Mesendoderm (in vitro differentiated cells): ENCODE measurements at regions not wholly inside any gene's neighbourhood (a gene's known extent, or its start where the extent isn't known, plus 50 kb on each side); places are given as distances from the start of the nearest gene placed in this dataset.
A peak's percentile ranks its signal among the peaks of the same experiment; 100 is the strongest.
"Not testable (repeated sequence)": the region's sequence is repeated elsewhere in the genome, so short reads cannot be mapped to it uniquely, and the experiment has no call there.

Source experiments
- DNase-seq: peaks from one replicate; pipeline ENCODE4 v3.0.0; 2013
- H2AK5ac ChIP-seq: 2 replicates; pipeline ENCODE4 v1.6.1; 2013; ENCODE audit warnings: low read length, inconsistent platforms
- H2BK120ac ChIP-seq: 2 replicates; pipeline ENCODE4 v1.6.1; 2013; ENCODE audit warnings: low read depth, mild to moderate bottlenecking, low read length, moderate library complexity, mixed read lengths
- H2BK15ac ChIP-seq: replicated peaks from 2 replicates; pipeline ENCODE4 v1.6.1; 2013; ENCODE audit warnings: low read depth, mild to moderate bottlenecking, moderate library complexity
- H2BK5ac ChIP-seq: 2 replicates; pipeline ENCODE4 v1.6.1; 2013; ENCODE audit warnings: low read length, inconsistent platforms
- H3K18ac ChIP-seq: 2 replicates; pipeline ENCODE4 v1.6.1; 2013; ENCODE audit warnings: mild to moderate bottlenecking, low read length, mixed read lengths
- H3K23ac ChIP-seq: one replicate; pipeline ENCODE4 v1.6.1; 2013; ENCODE audit warnings: low read length
- H3K27ac ChIP-seq: 2 replicates; pipeline ENCODE4 v1.5.1; 2013; ENCODE audit warnings: low read depth, mild to moderate bottlenecking, inconsistent platforms, low read length, moderate library complexity
- H3K27me3 ChIP-seq: 2 replicates; pipeline ENCODE4 v1.6.1; 2013; ENCODE audit warnings: low read length, control low read depth, mild to moderate bottlenecking, inconsistent platforms; ENCODE audit not compliant: insufficient read depth, poor library complexity
- H3K36me3 ChIP-seq: 2 replicates; pipeline ENCODE4 v1.6.1; 2013; ENCODE audit warnings: low read length, inconsistent platforms; ENCODE audit not compliant: control insufficient read depth, insufficient read depth
- H3K4ac ChIP-seq: one replicate; pipeline ENCODE4 v1.6.1; 2013; ENCODE audit warnings: low read depth, mild to moderate bottlenecking, low read length, moderate library complexity
- H3K4me1 ChIP-seq: 2 replicates; pipeline ENCODE4 v1.6.1; 2013; ENCODE audit warnings: low read depth, low read length, inconsistent platforms; ENCODE audit not compliant: control insufficient read depth
- H3K4me2 ChIP-seq: 2 replicates; pipeline ENCODE4 v1.6.1; 2013; ENCODE audit warnings: low read length
- H3K4me3 ChIP-seq: 2 replicates; pipeline ENCODE4 v1.5.1; 2013; ENCODE audit warnings: mild to moderate bottlenecking, low read length
- H3K56ac ChIP-seq: one replicate; pipeline ENCODE4 v1.6.1; 2013; ENCODE audit warnings: low read length
- H3K79me1 ChIP-seq: 2 replicates; pipeline ENCODE4 v1.6.1; 2013; ENCODE audit warnings: low read length, inconsistent platforms
- H3K79me2 ChIP-seq: 2 replicates; pipeline ENCODE4 v1.6.1; 2013; ENCODE audit warnings: mild to moderate bottlenecking, low read length; ENCODE audit not compliant: control insufficient read depth, insufficient read depth
- H3K9ac ChIP-seq: 2 replicates; pipeline ENCODE4 v1.6.1; 2013; ENCODE audit warnings: low read length, inconsistent platforms
- H4K5ac ChIP-seq: one replicate; pipeline ENCODE4 v1.6.1; 2013; ENCODE audit warnings: low read length
- H4K8ac ChIP-seq: one replicate; pipeline ENCODE4 v1.6.1; 2013; ENCODE audit warnings: low read depth, mild to moderate bottlenecking, control low read depth, low read length, moderate library complexity
- WGBS: extraction: QIAGEN DNeasy Blood & Tissue Kit; methylation state at CpG from one replicate; pipeline ENCODE4 v1.1.7; 2013; ENCODE audit warnings: low lambda C conversion rate, missing lambda C conversion rate; ENCODE audit not compliant: insufficient coverage; ENCODE audit errors: extremely low coverage; 5-methylcytosine and 5-hydroxymethylcytosine counted together

GRCh38 chr14:27863166-27863565, 903.4 kb upstream of the FOXG1 start:
- Histone ChIP-seq H3K23ac (no peak overlapping the region), H3K18ac (no peak overlapping the region), H3K4me2 (no peak overlapping the region), H3K4ac (no peak overlapping the region), H4K8ac (no peak overlapping the region), H3K4me3 (no peak overlapping the region), H2BK120ac (no peak overlapping the region), H2BK15ac (no peak overlapping the region), H3K27me3 (no peaks in the 10 kb centered on the region), H3K79me2 (no peaks in the 10 kb centered on the region), H3K27ac (no peak overlapping the region), H3K56ac (no peak overlapping the region), H2BK5ac (no peak overlapping the region), H3K9ac (no peak overlapping the region), H3K79me1 (no peaks in the 10 kb centered on the region), H2AK5ac (no peak overlapping the region), H3K36me3 (no peaks in the 10 kb centered on the region), H4K5ac (no peak overlapping the region), H3K4me1 (no peaks in the 10 kb centered on the region)
- DNase-seq, result no peak
- no CpG with 5 or more reads among the region's 8 CpGs for WGBS

- no peak overlapping the region for H3K56ac ChIP-seq
- H2BK15ac ChIP-seq, result no peak overlapping the region
- no peak overlapping the region for H3K9ac ChIP-seq
- no peak overlapping the region for H3K18ac ChIP-seq
- H3K4me2 ChIP-seq, result no peak overlapping the region
- H3K36me3 ChIP-seq, result no peaks in the 10 kb centered on the region
- no peaks in the 10 kb centered on the region for H3K27me3 ChIP-seq
- no peaks in the 10 kb centered on the region for H3K4me1 ChIP-seq
- DNase-seq, result no peak
- no peak overlapping the region for H3K23ac ChIP-seq
- no peak overlapping the region for H4K5ac ChIP-seq
- no peak overlapping the region for H3K4ac ChIP-seq
- no peak overlapping the region for H3K27ac ChIP-seq
- no peaks in the 10 kb centered on the region for H3K79me1 ChIP-seq
- H2AK5ac ChIP-seq, result no peak overlapping the region
- H3K4me3 ChIP-seq, result no peak overlapping the region
- no peak overlapping the region for H2BK120ac ChIP-seq
- no peaks in the 10 kb centered on the region for H3K79me2 ChIP-seq
- H2BK5ac ChIP-seq, result no peak overlapping the region
- H4K8ac ChIP-seq, result no peak overlapping the region
Measured at GRCh38 chr14:27881063-27881462, 885.5 kb upstream of the FOXG1 start.

- Histone ChIP-seq H3K9ac (no peak overlapping the region), H2BK5ac (no peak overlapping the region), H3K27ac (no peak overlapping the region), H3K23ac (no peak overlapping the region), H3K27me3 (no peaks in the 10 kb centered on the region), H4K5ac (no peak overlapping the region), H4K8ac (no peak overlapping the region), H3K79me1 (no peaks in the 10 kb centered on the region), H2AK5ac (no peak overlapping the region), H3K4me2 (no peak overlapping the region), H3K79me2 (no peaks in the 10 kb centered on the region), H3K4ac (no peak overlapping the region), H3K4me1 (no peaks in the 10 kb centered on the region), H2BK15ac (no peak overlapping the region), H3K36me3 (no peaks in the 10 kb centered on the region), H2BK120ac (no peak overlapping the region), H3K4me3 (no peak overlapping the region), H3K18ac (no peak overlapping the region), H3K56ac (no peak overlapping the region)
- DNase-seq, result peak; percentile 25
- no CpG with 5 or more reads among the region's 4 CpGs for WGBS
Measured at GRCh38 chr14:27881646-27882045, 884.9 kb upstream of the FOXG1 start.

- no peak overlapping the region for H3K9ac ChIP-seq
- no peak overlapping the region for H4K5ac ChIP-seq
- H2BK5ac ChIP-seq, result no peak overlapping the region
- no peaks in the 10 kb centered on the region for H3K4me1 ChIP-seq
- H3K79me2 ChIP-seq, result no peaks in the 10 kb centered on the region
- no peak overlapping the region for H2BK120ac ChIP-seq
- no peak overlapping the region for H2BK15ac ChIP-seq
- no CpG with 5 or more reads among the region's 1 CpG for WGBS
- H3K18ac ChIP-seq, result no peak overlapping the region
- H3K27me3 ChIP-seq, result no peaks in the 10 kb centered on the region
- no peaks in the 10 kb centered on the region for H3K79me1 ChIP-seq
- H3K4me2 ChIP-seq, result no peak overlapping the region
- no peak overlapping the region for H3K27ac ChIP-seq
- H3K23ac ChIP-seq, result no peak overlapping the region
- H2AK5ac ChIP-seq, result no peak overlapping the region
- no peak overlapping the region for H3K4ac ChIP-seq
- peak; percentile 22 for DNase-seq
- H3K4me3 ChIP-seq, result no peak overlapping the region
- H3K36me3 ChIP-seq, result no peaks in the 10 kb centered on the region
- no peak overlapping the region for H4K8ac ChIP-seq
- H3K56ac ChIP-seq, result no peak overlapping the region
Measured at GRCh38 chr14:27886256-27886655, 880.3 kb upstream of the FOXG1 start.

GRCh38 chr14:27890259-27890658, 876.3 kb upstream of the FOXG1 start:
- Histone ChIP-seq H3K56ac (no peak overlapping the region), H3K4me1 (no peaks in the 10 kb centered on the region), H3K18ac (no peak overlapping the region), H3K27me3 (no peaks in the 10 kb centered on the region), H3K4me3 (no peak overlapping the region), H3K27ac (no peak overlapping the region), H2BK15ac (no peak overlapping the region), H3K4me2 (no peak overlapping the region), H3K9ac (no peak overlapping the region), H3K4ac (no peak overlapping the region), H3K36me3 (no peaks in the 10 kb centered on the region), H3K23ac (no peak overlapping the region), H3K79me2 (no peaks in the 10 kb centered on the region), H4K5ac (no peak overlapping the region), H4K8ac (no peak overlapping the region), H2BK5ac (no peak overlapping the region), H2BK120ac (no peak overlapping the region), H2AK5ac (no peak overlapping the region), H3K79me1 (no peaks in the 10 kb centered on the region)
- DNase-seq, result no peak
- WGBS, result no CpG with 5 or more reads among the region's 3 CpGs

- H2BK5ac ChIP-seq, H3K27me3 ChIP-seq, H3K36me3 ChIP-seq, H2AK5ac ChIP-seq, H3K9ac ChIP-seq, H3K27ac ChIP-seq, H3K56ac ChIP-seq, H3K4me1 ChIP-seq, H3K4me2 ChIP-seq, H4K8ac ChIP-seq, H2BK120ac ChIP-seq, H3K79me2 ChIP-seq, H3K23ac ChIP-seq, DNase-seq, H3K4ac ChIP-seq, H2BK15ac ChIP-seq, H3K79me1 ChIP-seq, H3K4me3 ChIP-seq, H3K18ac ChIP-seq, H4K5ac ChIP-seq: not testable (repeated sequence)
- WGBS, result no CpG with 5 or more reads among the region's 1 CpG
Measured at GRCh38 chr14:27908484-27908883, 858.1 kb upstream of the FOXG1 start.
